ENCODE measurements at regions not wholly inside any gene's neighbourhood (a gene's known extent, or its start where the extent isn't known, plus 50 kb on each side); places are given as distances from the start of the nearest gene placed in this dataset.

GRCh38 chr3:177563792-177564191, 366.5 kb upstream of the TBL1XR1 start:
- no peaks in the 10 kb centered on the region for H3K36me3 Mint-ChIP-seq (ENCODE audit: low read depth)
- no peaks in the 10 kb centered on the region for H3K27me3 Mint-ChIP-seq (ENCODE audit: low read depth)
- CTCF ChIA-PET = interaction anchor here (1.3 kb wide), 1 partner anchor 10 kb away, joined by 3 read pairs; no protein-coding TSS in a partner anchor
- H3K9me3 Mint-ChIP-seq (ENCODE audit: insufficient read depth) = no peaks in the 10 kb centered on the region
- H3K4me1 Mint-ChIP-seq (ENCODE audit: low read depth) = no peaks in the 10 kb centered on the region
- ATAC-seq (no peak), DNase-seq (no peak)
- H3K4me3 Mint-ChIP-seq = no peak overlapping the region
- POLR2A ChIA-PET = no interaction called here
- H3K27ac Mint-ChIP-seq = no peak overlapping the region

DNA sequence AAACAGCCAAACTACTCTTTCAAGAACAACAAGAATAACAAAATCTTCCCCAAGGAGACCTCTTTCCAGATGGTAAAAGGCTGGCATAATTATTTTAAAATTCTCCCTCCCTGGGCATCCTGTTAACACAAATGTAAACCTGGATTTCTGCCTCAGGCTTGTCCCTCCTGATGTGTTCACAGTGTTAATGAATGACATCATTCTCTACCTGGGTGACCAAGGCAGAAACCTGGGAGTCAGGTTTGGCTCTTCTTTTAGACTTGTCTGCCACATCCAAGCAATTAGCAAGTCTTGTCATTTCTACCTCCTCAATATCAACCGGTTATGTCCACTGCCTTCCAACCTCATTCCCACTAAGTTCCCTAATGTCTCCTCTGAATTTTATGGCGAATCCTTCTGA, 368.7 kb upstream of the TBL1XR1 start:
- no peak overlapping the region for H3K4me3 Mint-ChIP-seq
- H3K9me3 Mint-ChIP-seq (ENCODE audit: insufficient read depth) = no peaks in the 10 kb centered on the region
- no peak overlapping the region for H3K27ac Mint-ChIP-seq
- DNase-seq = no peak
- CTCF ChIA-PET = no interaction called here
- H3K4me1 Mint-ChIP-seq (ENCODE audit: low read depth) = no peaks in the 10 kb centered on the region
- no peaks in the 10 kb centered on the region for H3K27me3 Mint-ChIP-seq (ENCODE audit: low read depth)
- no peaks in the 10 kb centered on the region for H3K36me3 Mint-ChIP-seq (ENCODE audit: low read depth)
- POLR2A ChIA-PET = no interaction called here
- ATAC-seq = no peak

GRCh38 chr3:177567833-177568232, 370.6 kb upstream of the TBL1XR1 start:
- POLR2A ChIA-PET = no interaction called here
- Mint-ChIP-seq H3K4me1 (ENCODE audit: low read depth) (no peaks in the 10 kb centered on the region), H3K9me3 (ENCODE audit: insufficient read depth) (no peaks in the 10 kb centered on the region), H3K36me3 (ENCODE audit: low read depth) (no peaks in the 10 kb centered on the region), H3K4me3 (no peak overlapping the region), H3K27me3 (ENCODE audit: low read depth) (no peaks in the 10 kb centered on the region), H3K27ac (no peak overlapping the region)
- no peak for DNase-seq
- no peak for ATAC-seq
- CTCF ChIA-PET = no interaction called here

DNA sequence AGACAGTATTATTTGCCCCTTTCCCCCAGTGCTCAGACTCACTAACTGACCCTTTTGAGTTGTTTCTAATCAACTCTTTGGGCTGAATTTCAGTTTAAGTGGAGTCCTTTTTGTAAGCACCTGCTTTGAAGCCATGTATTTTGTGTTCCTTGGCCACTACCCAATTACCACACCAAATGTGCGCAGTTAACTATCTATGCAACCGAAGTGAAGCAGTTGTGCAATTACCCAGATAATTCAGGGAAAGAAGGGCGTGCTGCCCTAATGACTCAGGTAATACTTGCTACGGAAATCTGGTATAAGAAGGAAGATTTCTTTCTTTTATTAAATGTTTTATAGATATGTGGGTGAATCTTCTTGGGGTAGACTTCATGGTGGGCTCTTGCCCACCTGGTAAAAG, 371.9 kb upstream of the TBL1XR1 start:
- H3K4me3 Mint-ChIP-seq = no peak overlapping the region
- no peaks in the 10 kb centered on the region for H3K36me3 Mint-ChIP-seq (ENCODE audit: low read depth)
- H3K9me3 Mint-ChIP-seq (ENCODE audit: insufficient read depth) = no peaks in the 10 kb centered on the region
- POLR2A ChIA-PET = no interaction called here
- DNase-seq (no peak), ATAC-seq (no peak)
- H3K4me1 Mint-ChIP-seq (ENCODE audit: low read depth) = no peaks in the 10 kb centered on the region
- no peaks in the 10 kb centered on the region for H3K27me3 Mint-ChIP-seq (ENCODE audit: low read depth)
- H3K27ac Mint-ChIP-seq = no peak overlapping the region
- CTCF ChIA-PET = no interaction called here

GRCh38 chr3:177569875-177570657, 372.8 kb upstream of the TBL1XR1 start:
- Mint-ChIP-seq H3K9me3 (ENCODE audit: insufficient read depth) (no peaks in the 10 kb centered on the region), H3K27me3 (ENCODE audit: low read depth) (no peaks in the 10 kb centered on the region), H3K27ac (no peak overlapping the region), H3K4me3 (no peak overlapping the region), H3K36me3 (ENCODE audit: low read depth) (no peaks in the 10 kb centered on the region), H3K4me1 (ENCODE audit: low read depth) (no peaks in the 10 kb centered on the region)
- no peak for DNase-seq
- no peak for ATAC-seq
- ChIA-PET POLR2A (no interaction called here), CTCF (no interaction called here)

GRCh38 chr3:177571271-177571943, 374.1 kb upstream of the TBL1XR1 start:
- Mint-ChIP-seq H3K27me3 (ENCODE audit: low read depth) (no peaks in the 10 kb centered on the region), H3K36me3 (ENCODE audit: low read depth) (no peaks in the 10 kb centered on the region), H3K27ac (no peak overlapping the region)

GRCh38 chr3:177571944-177572315, 374.6 kb upstream of the TBL1XR1 start:
- no peak for ATAC-seq
- ChIA-PET CTCF (no interaction called here), POLR2A (no interaction called here)
- no peaks in the 10 kb centered on the region for H3K27me3 Mint-ChIP-seq (ENCODE audit: low read depth)
- DNase-seq = no peak
- H3K4me3 Mint-ChIP-seq = no peak overlapping the region
- no peak overlapping the region for H3K27ac Mint-ChIP-seq
- H3K9me3 Mint-ChIP-seq (ENCODE audit: insufficient read depth) = no peaks in the 10 kb centered on the region
- no peaks in the 10 kb centered on the region for H3K4me1 Mint-ChIP-seq (ENCODE audit: low read depth)
- no peaks in the 10 kb centered on the region for H3K36me3 Mint-ChIP-seq (ENCODE audit: low read depth)

More at GRCh38 chr3:177571271-177571943, 374.1 kb upstream of the TBL1XR1 start:
- no peak for DNase-seq
- ChIA-PET POLR2A (no interaction called here), CTCF (no interaction called here)
- no peak for ATAC-seq
- Mint-ChIP-seq H3K9me3 (ENCODE audit: insufficient read depth) (no peaks in the 10 kb centered on the region), H3K4me1 (ENCODE audit: low read depth) (no peaks in the 10 kb centered on the region), H3K4me3 (no peak overlapping the region)

DNA sequence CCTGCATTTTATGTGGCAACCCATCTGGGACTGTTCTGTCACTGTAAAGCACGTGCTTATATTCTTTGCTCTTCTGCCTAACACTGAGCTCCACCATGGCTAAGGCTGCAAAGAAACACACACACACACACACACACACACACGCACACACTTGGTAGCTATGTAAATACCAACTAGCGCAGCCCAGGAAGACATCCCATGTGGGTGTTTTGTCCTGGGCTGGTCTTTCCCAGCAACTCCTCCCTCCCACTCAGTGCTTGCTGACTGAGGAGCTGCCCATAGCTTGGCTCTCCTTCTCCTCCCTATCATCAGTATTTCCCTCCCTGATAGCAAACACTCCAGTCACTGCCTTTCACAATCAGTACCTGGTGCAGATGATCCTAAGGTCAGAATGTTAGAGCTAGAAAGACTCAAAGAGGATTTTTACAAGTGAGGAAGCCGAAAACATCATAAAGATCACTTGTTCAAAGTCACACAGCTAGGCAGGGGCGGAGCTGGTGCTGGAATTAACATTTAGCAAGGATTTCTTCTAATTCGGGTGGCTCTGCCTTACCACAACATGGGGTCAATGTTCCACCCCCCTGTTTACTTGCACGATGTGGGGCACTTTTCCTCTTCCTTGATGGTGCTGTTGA, 377.1 kb upstream of the TBL1XR1 start:
- no peaks in the 10 kb centered on the region for H3K36me3 Mint-ChIP-seq (ENCODE audit: low read depth)
- no peak for DNase-seq
- H3K27me3 Mint-ChIP-seq (ENCODE audit: low read depth) = no peaks in the 10 kb centered on the region
- H3K27ac Mint-ChIP-seq = no peak overlapping the region
- no peaks in the 10 kb centered on the region for H3K4me1 Mint-ChIP-seq (ENCODE audit: low read depth)
- ATAC-seq = no peak
- CTCF ChIA-PET = interaction anchor here (0.8 to 0.9 kb wide), 2 partner anchors 10 to 24 kb away, joined by 3 read pairs; no protein-coding TSS in a partner anchor
- POLR2A ChIA-PET = no interaction called here
- no peak overlapping the region for H3K4me3 Mint-ChIP-seq
- peaks cover 3% of the 10 kb centered on the region for H3K9me3 Mint-ChIP-seq (ENCODE audit: insufficient read depth)

DNA sequence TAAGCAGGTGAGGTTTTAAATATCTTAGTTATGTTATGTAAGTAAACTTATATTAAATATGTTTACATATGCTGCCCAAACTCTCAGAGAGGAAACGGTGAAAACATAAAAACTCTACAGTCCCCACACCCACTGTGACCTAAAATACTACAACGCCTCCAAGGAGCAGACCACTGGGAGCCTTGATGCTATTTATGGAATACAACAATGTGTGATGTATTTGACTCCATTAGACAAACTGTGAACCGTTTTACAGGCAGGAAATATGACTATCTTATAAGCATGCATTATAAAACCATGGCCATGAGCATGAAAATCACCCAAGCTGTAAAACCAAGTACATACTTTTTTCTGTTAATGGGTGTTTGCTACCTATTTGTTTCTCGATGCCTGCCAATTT, 379.5 kb upstream of the TBL1XR1 start:
- Mint-ChIP-seq H3K4me3 (no peak overlapping the region), H3K9me3 (ENCODE audit: insufficient read depth) (peaks cover 3% of the 10 kb centered on the region), H3K27me3 (ENCODE audit: low read depth) (no peaks in the 10 kb centered on the region), H3K4me1 (ENCODE audit: low read depth) (no peaks in the 10 kb centered on the region), H3K27ac (no peak overlapping the region), H3K36me3 (ENCODE audit: low read depth) (no peaks in the 10 kb centered on the region)
- ChIA-PET POLR2A (no interaction called here), CTCF (no interaction called here)
- no peak for ATAC-seq
- DNase-seq = no peak

DNA sequence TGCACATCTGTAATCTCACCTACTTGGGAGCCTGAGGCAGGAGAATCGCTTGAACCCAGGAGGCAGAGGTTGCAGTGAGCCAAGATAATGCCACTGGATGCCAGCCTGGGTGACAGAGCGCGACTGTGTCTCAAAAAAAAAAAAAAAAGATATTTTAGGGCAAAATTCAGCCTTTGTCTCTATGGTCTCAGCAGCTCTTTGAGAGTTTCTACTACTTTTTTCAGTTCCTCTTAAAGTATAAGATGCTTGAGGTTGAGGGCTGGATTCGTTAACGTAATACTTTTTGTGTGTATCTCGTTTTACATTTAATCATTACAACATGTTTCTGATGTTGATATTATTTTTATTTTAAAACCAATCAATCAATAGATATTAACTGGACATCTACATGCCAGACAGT, 381.2 kb upstream of the TBL1XR1 start:
- no peaks in the 10 kb centered on the region for H3K4me1 Mint-ChIP-seq (ENCODE audit: low read depth)

DNA sequence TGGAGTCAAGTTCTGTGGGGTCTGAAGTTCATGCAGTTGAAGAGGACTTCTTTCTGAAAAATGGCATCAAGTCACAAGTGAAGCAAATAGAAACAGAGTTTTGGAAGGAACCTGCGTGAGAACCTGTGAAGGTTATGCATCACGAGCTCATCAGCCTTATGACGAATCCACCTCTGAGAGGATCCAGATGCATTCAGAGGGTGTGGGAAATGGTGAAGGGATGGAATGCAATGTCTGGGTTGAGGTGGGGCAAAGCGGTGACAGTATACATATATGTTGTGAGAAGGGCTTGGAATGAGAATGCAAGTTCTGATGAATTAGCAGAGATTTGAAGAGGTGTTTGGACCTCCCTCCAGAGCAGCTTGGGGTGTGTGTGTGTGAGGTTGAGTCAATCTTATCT, 382.1 kb upstream of the TBL1XR1 start:
- no peaks in the 10 kb centered on the region for H3K36me3 Mint-ChIP-seq (ENCODE audit: low read depth)
- no peaks in the 10 kb centered on the region for H3K27me3 Mint-ChIP-seq (ENCODE audit: low read depth)
- POLR2A ChIA-PET = no interaction called here
- peaks cover 3% of the 10 kb centered on the region for H3K9me3 Mint-ChIP-seq (ENCODE audit: insufficient read depth)
- no peak overlapping the region for H3K27ac Mint-ChIP-seq
- CTCF ChIA-PET = interaction anchor here (0.6 kb wide), 1 partner anchor 641 kb away, joined by 3 read pairs; no protein-coding TSS in a partner anchor
- ATAC-seq (no peak), DNase-seq (no peak)
- no peaks in the 10 kb centered on the region for H3K4me1 Mint-ChIP-seq (ENCODE audit: low read depth)
- no peak overlapping the region for H3K4me3 Mint-ChIP-seq

More for the DNA sequence above, 381.2 kb upstream of the TBL1XR1 start:
- POLR2A ChIA-PET = no interaction called here
- CTCF ChIA-PET = no interaction called here
- H3K36me3 Mint-ChIP-seq (ENCODE audit: low read depth) = no peaks in the 10 kb centered on the region
- DNase-seq (no peak), ATAC-seq (no peak)
- H3K27ac Mint-ChIP-seq = no peak overlapping the region
- no peaks in the 10 kb centered on the region for H3K27me3 Mint-ChIP-seq (ENCODE audit: low read depth)
- H3K4me3 Mint-ChIP-seq = no peak overlapping the region
- peaks cover 3% of the 10 kb centered on the region for H3K9me3 Mint-ChIP-seq (ENCODE audit: insufficient read depth)

DNA sequence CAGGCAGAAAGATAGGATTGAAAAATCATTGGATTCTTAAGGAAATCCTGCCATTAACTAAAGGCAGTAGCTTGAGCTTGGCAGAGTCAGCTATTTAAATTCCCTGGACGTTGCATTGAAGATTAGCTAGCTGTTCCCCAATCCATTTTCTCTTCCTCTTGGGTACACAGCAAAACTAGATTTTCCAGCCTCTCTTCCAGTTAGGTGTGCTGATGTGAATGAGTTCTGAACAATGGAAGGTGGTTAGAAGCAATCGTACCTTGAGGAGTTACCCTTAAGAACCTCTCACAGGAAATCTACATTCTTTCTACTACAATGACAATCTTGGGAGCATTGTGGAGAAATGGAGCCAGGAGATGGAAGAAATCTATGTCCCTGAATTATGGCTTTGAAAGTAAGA, 383.2 kb upstream of the TBL1XR1 start:
- Mint-ChIP-seq H3K27ac (no peak overlapping the region), H3K4me1 (ENCODE audit: low read depth) (peaks cover under 1% of the 10 kb centered on the region), H3K9me3 (ENCODE audit: insufficient read depth) (peaks cover 5% of the 10 kb centered on the region), H3K27me3 (ENCODE audit: low read depth) (no peaks in the 10 kb centered on the region), H3K36me3 (ENCODE audit: low read depth) (no peaks in the 10 kb centered on the region), H3K4me3 (no peak overlapping the region)
- CTCF ChIA-PET = no interaction called here
- POLR2A ChIA-PET = no interaction called here
- ATAC-seq (no peak), DNase-seq (no peak)
